H1 (cell line): ENCODE measurements at regions not wholly inside any gene's neighbourhood (a gene's known extent, or its start where the extent isn't known, plus 50 kb on each side); places are given as distances from the start of the nearest gene placed in this dataset.

Experiments used
- CTCF ChIA-PET: fragments of 300-600 bp; sonication (Branson Sonifier 250); formaldehyde crosslinking; loops from one replicate; lab custom pipeline; 2021; ENCODE audit not compliant: partially characterized antibody; lab: Charles Lee
- POLR2A ChIA-PET: fragments of 300-600 bp; sonication (Branson Sonifier 250); formaldehyde crosslinking; loops from one replicate; lab custom pipeline; 2021; ENCODE audit warnings: inconsistent platforms; ENCODE audit not compliant: partially characterized antibody; lab: Charles Lee
- DNase-seq, 2 experiments: peaks; one replicate each; pipeline versions ENCODE4 v3.0.0 to v3.0.0-alpha.2; 2010 to 2022; ENCODE audit warnings: low spot score in 2 of 2, low read depth in 1 of 2, mixed read lengths in 1 of 2
- FAIRE-seq: peaks from 2 replicates; lab custom pipeline; 2011; peaks lifted over from hg19 to GRCh38; lab: Jason Lieb, UNC
- H2AFZ ChIP-seq: 2 replicates; pipeline ENCODE4 v1.8.1; 2012; ENCODE audit warnings: low read length, inconsistent platforms
- H2AK5ac ChIP-seq: 2 replicates; pipeline ENCODE4 v1.6.1; 2013; ENCODE audit warnings: low read depth, low read length
- H2BK120ac ChIP-seq: replicated peaks from 2 replicates; pipeline ENCODE3; 2013; ENCODE audit warnings: low read depth, low read length, inconsistent platforms
- H2BK12ac ChIP-seq: 2 replicates; pipeline ENCODE4 v1.6.1; 2013; ENCODE audit warnings: low read depth, low read length
- H2BK15ac ChIP-seq: 2 replicates; pipeline ENCODE4 v1.6.1; 2013; ENCODE audit warnings: low read length
- H2BK20ac ChIP-seq: 2 replicates; pipeline ENCODE4 v1.6.1; 2013; ENCODE audit warnings: low read length
- H2BK5ac ChIP-seq: 2 replicates; pipeline ENCODE4 v1.6.1; 2013; ENCODE audit warnings: low read depth, low read length
- H3K14ac ChIP-seq: 2 replicates; pipeline ENCODE4 v1.6.1; 2013; ENCODE audit warnings: inconsistent platforms; ENCODE audit not compliant: insufficient read length
- H3K18ac ChIP-seq: 2 replicates; pipeline ENCODE4 v1.6.1; 2013; ENCODE audit warnings: low read length; ENCODE audit errors: extremely low read depth
- H3K23ac ChIP-seq: 2 replicates; pipeline ENCODE4 v1.6.1; 2013; ENCODE audit warnings: inconsistent platforms; ENCODE audit not compliant: insufficient read length
- H3K23me2 ChIP-seq: 2 replicates; pipeline ENCODE4 v1.6.1; 2013; ENCODE audit warnings: low read depth, low read length
- H3K27ac ChIP-seq: 2 replicates; pipeline ENCODE4 v1.6.1; 2011; ENCODE audit warnings: low read depth, low read length, inconsistent platforms
- H3K27me3 ChIP-seq, 4 experiments: replicated peaks in 1 of 4; 1 replicate in 1 of 4; 2 replicates in 3 of 4; pipeline versions ENCODE4 v1.6.1 to v1.8.1; 2011 to 2013; ENCODE audit warnings: low read length in 3 of 4, mild to moderate bottlenecking in 3 of 4, inconsistent platforms in 2 of 4, mixed read lengths in 2 of 4, moderate library complexity in 1 of 4; ENCODE audit not compliant: control insufficient read depth in 3 of 4, insufficient read depth in 3 of 4; ENCODE audit errors: extremely low read depth in 1 of 4
- H3K36me3 ChIP-seq, 4 experiments: 2 replicates each; pipeline versions ENCODE4 v1.6.1 to v1.8.1; 2011 to 2013; ENCODE audit warnings: mild to moderate bottlenecking in 4 of 4, low read length in 3 of 4, moderate library complexity in 2 of 4, control low read depth in 1 of 4, inconsistent platforms in 1 of 4; ENCODE audit not compliant: insufficient read depth in 4 of 4, control insufficient read depth in 2 of 4
- H3K4ac ChIP-seq: replicated peaks from 2 replicates; pipeline ENCODE3; 2013; ENCODE audit warnings: low read length, low read depth, mixed read lengths, inconsistent platforms; ENCODE audit not compliant: insufficient read length
- H3K4me1 ChIP-seq, 4 experiments: replicated peaks in 1 of 4; 1 replicate in 1 of 4; 2 replicates in 3 of 4; pipeline versions ENCODE4 v1.6.1 to v1.8.1; 2011 to 2013; ENCODE audit warnings: low read length in 3 of 4, inconsistent platforms in 2 of 4, mixed read lengths in 1 of 4; ENCODE audit not compliant: insufficient read depth in 4 of 4, control insufficient read depth in 3 of 4
- H3K4me2 ChIP-seq, 2 experiments: 2 replicates each; pipeline versions ENCODE4 v1.6.1 to v1.8.1; 2011 to 2013; ENCODE audit warnings: low read depth in 2 of 2, low read length in 2 of 2, control low read depth in 1 of 2, inconsistent platforms in 1 of 2, mild to moderate bottlenecking in 1 of 2; ENCODE audit not compliant: insufficient read depth in 1 of 2
- H3K4me3 ChIP-seq, 4 experiments: fragments of 200-600, 300-600 bp in 1 of 4; sonication (generic), shearing (Covaris generic), sonication (Bioruptor Twin) in 1 of 4; 2 replicates each; pipeline versions ENCODE4 v1.5.1 to v1.8.1; 2011 to 2016; ENCODE audit warnings: low read length in 4 of 4, low read depth in 3 of 4, control low read depth in 2 of 4, inconsistent platforms in 2 of 4, mild to moderate bottlenecking in 2 of 4, mixed read lengths in 1 of 4, moderate library complexity in 1 of 4; ENCODE audit not compliant: insufficient read depth in 2 of 4; ENCODE audit errors: extremely low read depth in 1 of 4
- H3K56ac ChIP-seq: replicated peaks from 2 replicates; pipeline ENCODE3; 2013; ENCODE audit warnings: low read depth, mild to moderate bottlenecking, mixed read lengths, low read length, inconsistent platforms; ENCODE audit not compliant: insufficient read length
- H3K79me1 ChIP-seq: 2 replicates; pipeline ENCODE4 v1.6.1; 2013; ENCODE audit warnings: low read depth, low read length, control low read depth
- H3K79me2 ChIP-seq, 2 experiments: 2 replicates each; pipeline versions ENCODE4 v1.6.1 to v1.8.1; 2012 to 2013; ENCODE audit warnings: low read length in 2 of 2, mild to moderate bottlenecking in 2 of 2, inconsistent platforms in 1 of 2; ENCODE audit not compliant: insufficient read depth in 2 of 2, control insufficient read depth in 1 of 2
- H3K9ac ChIP-seq, 4 experiments: replicated peaks in 1 of 4; 1 replicate in 1 of 4; 2 replicates in 3 of 4; pipeline versions ENCODE4 v1.6.1 to v1.8.1; 2011 to 2013; ENCODE audit warnings: low read depth in 3 of 4, low read length in 3 of 4, control low read depth in 2 of 4, mild to moderate bottlenecking in 2 of 4, moderate library complexity in 2 of 4, inconsistent platforms in 1 of 4; ENCODE audit errors: extremely low read depth in 1 of 4
- H3K9me3 ChIP-seq, 2 experiments: 2 replicates each; pipeline versions ENCODE4 v1.6.1 to v1.8.1; 2012 to 2013; ENCODE audit warnings: mild to moderate bottlenecking in 2 of 2, moderate library complexity in 2 of 2, control low read depth in 1 of 2, inconsistent platforms in 1 of 2, low read depth in 1 of 2, low read length in 1 of 2, mixed read lengths in 1 of 2; ENCODE audit not compliant: insufficient read depth in 2 of 2
- H4K20me1 ChIP-seq, 2 experiments: replicated peaks in 1 of 2; 2 replicates each; pipeline versions ENCODE3 to v1.8.1; 2011 to 2013; ENCODE audit warnings: inconsistent platforms in 2 of 2, low read length in 2 of 2, mild to moderate bottlenecking in 1 of 2; ENCODE audit not compliant: insufficient read depth in 2 of 2, control insufficient read depth in 1 of 2
- H4K5ac ChIP-seq: 2 replicates; pipeline ENCODE4 v1.6.1; 2013; ENCODE audit warnings: low read length, low read depth, mixed read lengths, inconsistent platforms; ENCODE audit not compliant: insufficient read length
- H4K8ac ChIP-seq: 2 replicates; pipeline ENCODE4 v1.8.0; 2013; ENCODE audit warnings: mild to moderate bottlenecking, moderate library complexity, low read length, inconsistent platforms; ENCODE audit not compliant: insufficient read depth; ENCODE audit errors: extremely low read depth
- H4K91ac ChIP-seq: replicated peaks from 2 replicates; pipeline ENCODE3; 2013; ENCODE audit warnings: low read length, mixed read lengths, inconsistent platforms; ENCODE audit not compliant: insufficient read length
- CHD7 ChIP-seq: fragments of 300-600 bp; sonication (generic); IDR thresholded peaks from 2 replicates; pipeline ENCODE4 v1.7.1; 2012; ENCODE audit warnings: low read length, moderate library complexity, mild to moderate bottlenecking, inconsistent platforms; ENCODE audit not compliant: insufficient replicate concordance
- POU5F1 ChIP-seq: IDR thresholded peaks from 2 replicates; pipeline ENCODE4 v1.6.1; 2011; ENCODE audit warnings: low read depth, mild to moderate bottlenecking, low read length, moderate library complexity

GRCh38 chr13:47306991-47307390, 410.1 kb upstream of the HTR2A start:
- ChIA-PET POLR2A (no interaction called here), CTCF (no interaction called here)
- Histone ChIP-seq H3K27me3 (no peaks in the 10 kb centered on the region), H3K23ac (no peak overlapping the region), H3K36me3 (no peaks in the 10 kb centered on the region), H3K18ac (no peak overlapping the region), H3K23me2 (no peaks in the 10 kb centered on the region), H4K91ac (no peak overlapping the region), H2BK120ac (no peak overlapping the region), H2BK5ac (no peak overlapping the region), H3K9me3 (0 out of 4 replicates have a peak, but pooled peaks cover 0 to 4% of the 10 kb centered on the region in 2 experiments), H3K56ac (no peak overlapping the region), H2BK12ac (no peak overlapping the region), H3K4me1 (no peaks in the 10 kb centered on the region), H3K4ac (no peak overlapping the region), H3K4me2 (no peak overlapping the region), H2BK15ac (no peak overlapping the region), H3K9ac (no peak overlapping the region), H4K20me1 (no peaks in the 10 kb centered on the region), H4K5ac (no peak overlapping the region), H4K8ac (no peak overlapping the region), H3K27ac (no peak overlapping the region), H2BK20ac (no peak overlapping the region), H3K4me3 (no peak overlapping the region), H3K79me1 (no peaks in the 10 kb centered on the region), H2AK5ac (no peak overlapping the region), H2AFZ (no peak overlapping the region), H3K14ac (no peak overlapping the region), H3K79me2 (no peaks in the 10 kb centered on the region)
- no peak for FAIRE-seq
- no peak for DNase-seq
- TF ChIP-seq POU5F1 (no peak), CHD7 (no peak)
